PC-3 (cell line): ENCODE measurements at regions not wholly inside any gene's neighbourhood (a gene's known extent, or its start where the extent isn't known, plus 50 kb on each side); places are given as distances from the start of the nearest gene placed in this dataset.
"Not testable (repeated sequence)": the region's sequence is repeated elsewhere in the genome, so short reads cannot be mapped to it uniquely, and the experiment has no call there.

Experiments used
- ATAC-seq: fragments of 200-7000 bp; cut with Tn5 transposase; 2 replicates; pipeline ENCODE4 v1.9.1; 2020; ENCODE audit warnings: mild to moderate bottlenecking, moderate library complexity
- BruUV-seq: library from RNA; stranded (reverse); fragments of 400-500 nt; replicated peaks from 2 replicates; lab custom pipeline; 2021; lab: Mats Ljungman, UMichigan
- CTCF ChIA-PET: fragments of 300-600 bp; sonication (Branson Sonifier 250); formaldehyde crosslinking; loops from one replicate; lab custom pipeline; 2022; ENCODE audit warnings: antibody characterized with exemption; lab: Charles Lee
- POLR2A ChIA-PET: fragments of 300-600 bp; sonication (Branson Sonifier 250); formaldehyde crosslinking; loops from one replicate; lab custom pipeline; 2022; ENCODE audit warnings: antibody characterized with exemption; ENCODE audit not compliant: unreplicated experiment; lab: Charles Lee
- DNase-seq: peaks from one replicate; pipeline ENCODE4 v3.0.0-alpha.2; 2015
- H2AFZ ChIP-seq: fragments of 300-600 bp; sonication (generic); 2 replicates; pipeline ENCODE4 v1.6.0; 2016; ENCODE audit warnings: antibody characterized with exemption, low read length
- H3F3A ChIP-seq: fragments of 300-600 bp; sonication (generic); one replicate; pipeline ENCODE4 v1.6.0; 2017; ENCODE audit warnings: antibody characterized with exemption, low read length, control low read depth, mild to moderate bottlenecking; ENCODE audit not compliant: unreplicated experiment
- H3K27ac ChIP-seq: fragments of 300-600 bp; sonication (generic); 2 replicates; pipeline ENCODE4 v1.5.1; 2016; ENCODE audit warnings: mild to moderate bottlenecking, low read length
- H3K27me3 ChIP-seq: fragments of 300-600 bp; sonication (generic); 2 replicates; pipeline ENCODE4 v1.6.1; 2016; ENCODE audit warnings: low read length, mixed read lengths
- H3K36me3 ChIP-seq: fragments of 300-600 bp; sonication (generic); 2 replicates; pipeline ENCODE4 v1.6.1; 2016; ENCODE audit warnings: low read depth, mixed run types, low read length, mixed read lengths
- H3K4me1 ChIP-seq: fragments of 300-600 bp; sonication (generic); 2 replicates; pipeline ENCODE4 v1.5.1; 2016; ENCODE audit warnings: low read length; ENCODE audit not compliant: insufficient read depth
- H3K4me2 ChIP-seq: fragments of 300-600 bp; sonication (generic); 2 replicates; pipeline ENCODE4 v1.6.0; 2016; ENCODE audit warnings: low read length
- H3K4me3 ChIP-seq: fragments of 300-600 bp; sonication (generic); 2 replicates; pipeline ENCODE4 v1.5.1; 2016; ENCODE audit warnings: mild to moderate bottlenecking, low read length, mixed read lengths
- H3K79me2 ChIP-seq: fragments of 300-600 bp; sonication (generic); 2 replicates; pipeline ENCODE4 v1.6.1; 2017; ENCODE audit warnings: low read length, mixed read lengths
- H3K9ac ChIP-seq: fragments of 300-600 bp; sonication (generic); 2 replicates; pipeline ENCODE4 v1.6.0; 2016; ENCODE audit warnings: mild to moderate bottlenecking, low read length
- H3K9me2 ChIP-seq: fragments of 300-600 bp; sonication (generic); replicated peaks from 2 replicates; pipeline ENCODE4 v1.6.1; 2016; ENCODE audit warnings: mixed run types, low read length, mixed read lengths
- H3K9me3 ChIP-seq: fragments of 300-600 bp; sonication (generic); 2 replicates; pipeline ENCODE4 v1.6.1; 2016; ENCODE audit warnings: low read length, mixed read lengths
- H4K20me1 ChIP-seq: fragments of 300-600 bp; sonication (generic); 2 replicates; pipeline ENCODE4 v1.6.1; 2016; ENCODE audit warnings: low read length, mixed read lengths
- CTCF ChIP-seq: fragments of 300-600 bp; sonication (generic); conservative IDR thresholded peaks from 2 replicates; pipeline ENCODE4 v1.5.1; 2017; ENCODE audit warnings: antibody characterized with exemption, low read depth, mild to moderate bottlenecking, low read length
- EZH2 ChIP-seq: fragments of 300-600 bp; sonication (generic); IDR thresholded peaks from one replicate; pipeline ENCODE4 v1.6.1; 2017; ENCODE audit warnings: antibody characterized with exemption, mild to moderate bottlenecking, low read length; ENCODE audit not compliant: unreplicated experiment
- EZH2phosphoT487 ChIP-seq: fragments of 300-600 bp; sonication (generic); IDR thresholded peaks from 2 replicates; pipeline ENCODE4 v1.6.1; 2018; ENCODE audit warnings: mild to moderate bottlenecking, antibody characterized with exemption, low read length, borderline replicate concordance
- intact Hi-C: fragments of 100-400 bp; cut with micrococcal nuclease; formaldehyde crosslinking; loops from 2 replicates; pipeline ENCODE4 v1.9.0; 2023

GRCh38 chr2:53600815-53601214, 166.8 kb upstream of the CHAC2 start:
- TF ChIP-seq EZH2phosphoT487 (no peak), CTCF (no peak), EZH2 (no peak)
- Histone ChIP-seq H3K4me2 (no peak overlapping the region), H3K9me3 (no peaks in the 10 kb centered on the region), H3F3A (no peaks in the 10 kb centered on the region), H3K27ac (no peak overlapping the region), H4K20me1 (no peaks in the 10 kb centered on the region), H3K79me2 (no peaks in the 10 kb centered on the region), H2AFZ (no peak overlapping the region), H3K9me2 (no peaks in the 10 kb centered on the region), H3K9ac (no peak overlapping the region), H3K27me3 (no peaks in the 10 kb centered on the region), H3K36me3 (no peaks in the 10 kb centered on the region), H3K4me1 (no peaks in the 10 kb centered on the region), H3K4me3 (no peak overlapping the region)
- ChIA-PET CTCF (interaction anchor here (0.6 kb wide), 1 partner anchor 155 kb away, joined by 3 read pairs; no protein-coding TSS in a partner anchor), POLR2A (no interaction called here)
- DNase-seq (no peak), ATAC-seq (peak; percentile 27; the same call in 1 of the 2 replicates)
- intact Hi-C loops = no loop called here
- BruUV-seq = no TSS peak

- H3K4me3 ChIP-seq, H2AFZ ChIP-seq, BruUV-seq, intact Hi-C loops, H3K9me3 ChIP-seq, H3K4me1 ChIP-seq, H3K27ac ChIP-seq, H3K36me3 ChIP-seq, H3F3A ChIP-seq, H4K20me1 ChIP-seq, CTCF ChIA-PET, POLR2A ChIA-PET, ATAC-seq, H3K9ac ChIP-seq, H3K9me2 ChIP-seq, H3K79me2 ChIP-seq, H3K4me2 ChIP-seq, DNase-seq, H3K27me3 ChIP-seq: not testable (repeated sequence)
Measured at GRCh38 chr2:53586733-53587612, 180.6 kb upstream of the CHAC2 start.

GRCh38 chr2:53584986-53585385, 182.6 kb upstream of the CHAC2 start:
- Histone ChIP-seq H3K27ac (no peak overlapping the region), H3K4me1 (no peaks in the 10 kb centered on the region), H3K79me2 (no peaks in the 10 kb centered on the region), H3K9ac (no peak overlapping the region), H3K4me2 (no peak overlapping the region), H3K9me2 (no peaks in the 10 kb centered on the region), H3F3A (no peaks in the 10 kb centered on the region), H3K9me3 (no peaks in the 10 kb centered on the region), H3K36me3 (no peaks in the 10 kb centered on the region), H2AFZ (no peak overlapping the region), H4K20me1 (no peaks in the 10 kb centered on the region), H3K4me3 (no peak overlapping the region), H3K27me3 (no peaks in the 10 kb centered on the region)
- BruUV-seq = no TSS peak
- ATAC-seq (no peak), DNase-seq (no peak)
- intact Hi-C loops = no loop called here
- TF ChIP-seq CTCF (no peak), EZH2phosphoT487 (no peak), EZH2 (no peak)
- ChIA-PET CTCF (no interaction called here), POLR2A (no interaction called here)
